CD4-positive, alpha-beta T cell treated with Interferon alpha-2 for 1 hour (primary cell): ENCODE measurements at regions not wholly inside any gene's neighbourhood (a gene's known extent, or its start where the extent isn't known, plus 50 kb on each side); places are given as distances from the start of the nearest gene placed in this dataset.
A peak's percentile ranks its signal among the peaks of the same experiment; 100 is the strongest.
"Not testable (repeated sequence)": the region's sequence is repeated elsewhere in the genome, so short reads cannot be mapped to it uniquely, and the experiment has no call there.

Experiments
- DNase-seq, 2 donors: peaks; one replicate each; pipeline ENCODE4 v3.0.0-alpha.2; 2020 to 2022

DNA sequence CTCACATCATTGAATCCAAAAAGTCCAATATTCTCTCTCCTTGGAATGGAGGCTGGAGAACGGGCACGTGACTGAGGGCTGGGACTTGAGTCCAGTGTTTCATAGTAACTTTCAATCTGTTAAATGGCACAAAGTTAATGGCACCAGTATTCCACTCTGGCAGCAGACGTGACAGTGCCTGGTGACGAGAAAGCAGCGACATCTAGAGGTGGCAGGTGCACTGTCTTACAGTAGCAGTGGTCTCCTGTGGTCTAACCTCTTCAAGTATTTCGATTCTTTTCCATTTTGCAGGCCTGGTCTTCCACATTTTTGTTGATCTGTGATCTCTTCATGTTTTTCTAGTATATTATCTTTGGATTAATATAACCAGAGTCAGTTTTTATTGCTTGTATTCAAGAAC lies 107.1 kb downstream of the OXSM start:
- no peak for DNase-seq

- DNase-seq = no peak
These were observed 109.6 kb downstream of the OXSM start for GRCh38 chr3:25899352-25900101.

DNA sequence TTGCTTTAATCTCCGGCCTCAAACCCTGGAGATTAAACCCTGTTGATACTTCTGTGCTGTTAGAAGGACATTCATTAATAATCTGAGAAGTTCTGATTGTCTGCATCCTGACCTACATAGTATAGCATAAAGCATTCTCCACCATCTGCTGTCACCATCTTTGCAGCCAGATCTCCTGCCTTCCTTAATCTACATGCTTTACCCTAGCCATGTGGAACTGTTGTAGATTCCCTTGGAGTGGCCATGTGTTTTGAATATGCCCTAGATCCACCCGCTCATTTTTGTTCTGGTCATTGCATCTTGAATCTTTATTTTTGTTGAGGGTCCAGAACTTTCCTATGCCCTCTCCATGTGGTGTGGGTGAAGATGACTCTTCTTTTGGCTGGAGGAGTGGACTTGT lies 110.3 kb downstream of the OXSM start:
- no peak for DNase-seq

DNA sequence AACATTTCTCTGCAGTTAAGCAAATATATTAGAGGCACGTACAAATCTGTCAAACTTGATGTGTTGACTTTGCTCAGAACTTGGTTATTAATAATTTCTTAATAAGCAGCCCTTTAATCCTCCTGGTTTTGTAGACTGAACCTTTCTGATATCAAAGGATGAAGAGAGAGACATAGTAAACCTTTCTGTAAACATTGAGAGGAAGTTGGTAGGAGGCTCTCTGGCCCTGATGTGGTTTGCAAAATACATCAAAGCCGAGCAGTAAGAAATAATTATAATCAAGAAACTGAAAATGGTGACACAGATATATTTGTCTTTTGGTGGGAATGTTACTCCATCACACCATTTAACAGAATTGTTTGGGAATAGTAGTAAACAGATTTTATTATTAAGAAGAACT lies 111.9 kb downstream of the OXSM start:
- peak in 1 of 2 donors; percentile 21 for DNase-seq

DNA sequence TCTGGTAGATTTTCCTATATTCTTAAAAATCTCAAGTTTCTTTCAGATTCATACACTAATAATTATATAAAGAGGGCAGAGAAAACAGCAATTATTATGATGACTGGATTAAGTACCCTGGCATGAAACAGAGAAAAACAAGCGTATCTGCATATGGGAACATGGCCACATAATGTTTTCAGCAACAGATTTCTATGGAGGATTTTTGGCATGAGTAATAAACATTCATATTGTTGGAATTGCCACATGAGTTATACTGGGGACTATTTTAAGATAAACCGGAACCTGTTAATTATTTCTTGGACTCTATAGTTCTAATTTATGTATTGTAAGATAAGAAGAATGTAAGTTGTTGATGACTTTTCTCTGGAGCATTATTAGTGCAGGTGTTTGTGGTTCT lies 112.7 kb downstream of the OXSM start:
- DNase-seq = no peak

DNA sequence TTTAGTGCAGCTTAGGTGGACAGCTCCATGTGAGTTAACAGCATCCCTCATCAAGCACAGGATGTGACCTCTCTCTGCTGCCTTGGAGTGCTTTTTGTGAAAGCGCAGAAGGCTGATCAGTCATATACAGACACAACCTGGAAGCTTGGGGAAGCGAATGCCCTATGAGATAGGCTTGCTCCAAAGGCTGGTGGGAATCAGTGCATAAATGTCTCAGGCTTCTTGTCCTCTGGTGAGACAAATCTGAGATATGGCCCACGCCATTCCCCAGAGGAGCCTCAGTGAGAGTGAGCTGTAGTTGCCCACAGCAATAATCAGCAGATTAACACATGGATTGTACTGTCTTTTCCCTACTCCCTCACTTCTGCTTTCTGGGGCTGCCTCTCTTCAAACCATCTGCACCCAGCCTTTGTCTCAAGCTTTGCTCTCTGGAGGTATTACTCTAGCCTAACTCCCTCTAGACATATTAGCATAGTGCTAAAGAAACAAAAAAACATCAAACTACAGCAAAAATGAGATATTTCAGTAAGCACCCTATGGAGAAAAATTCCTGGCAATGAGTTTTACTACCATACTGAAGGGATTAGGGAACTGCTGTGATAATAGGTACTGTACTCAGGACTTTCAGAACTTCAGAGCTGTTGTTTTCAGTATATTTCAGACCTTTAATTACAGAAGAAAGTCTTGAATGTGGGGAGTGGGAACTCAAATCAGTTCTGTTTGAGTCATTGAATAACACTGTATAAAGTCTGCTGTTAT lies 113.7 kb downstream of the OXSM start:
- DNase-seq = no peak

- DNase-seq = peak in 1 of 2 donors; percentile 1
These were observed 114.3 kb downstream of the OXSM start for GRCh38 chr3:25904206-25904605.

DNA sequence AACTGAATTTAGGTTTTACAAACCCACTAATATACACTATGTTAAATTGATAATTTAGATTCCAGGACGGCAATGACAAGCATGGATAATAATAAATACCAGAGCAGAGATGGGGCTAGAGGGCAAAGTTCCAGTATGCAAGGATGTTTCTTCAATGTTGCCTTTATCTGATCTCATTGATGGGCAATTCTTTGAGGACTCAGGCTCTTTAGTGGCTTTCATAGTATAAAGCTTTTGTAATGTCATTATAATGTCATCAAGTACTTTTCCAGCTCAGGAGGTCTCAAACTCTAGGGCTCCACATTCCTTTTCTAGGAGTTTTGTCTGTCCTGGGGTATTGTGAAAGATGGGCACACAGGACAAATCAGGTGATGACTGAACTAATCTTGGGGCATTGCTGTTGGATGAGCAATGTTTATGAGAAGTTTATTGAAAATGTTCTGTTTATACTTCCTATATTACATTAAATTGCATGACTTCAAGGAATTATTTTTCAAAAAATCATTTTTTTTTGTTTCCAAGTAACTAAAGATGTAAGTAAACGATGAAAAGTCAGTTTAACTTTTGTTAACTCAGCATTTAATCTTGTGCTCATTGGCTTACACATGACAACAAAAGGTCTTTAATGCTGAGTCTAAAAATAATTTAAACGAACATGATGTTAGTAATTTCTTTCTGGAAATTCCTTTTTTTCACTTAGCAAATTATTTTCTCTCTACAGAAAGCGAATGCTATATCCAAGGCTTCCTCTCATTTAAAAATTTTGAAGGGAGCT lies 116.4 kb downstream of the OXSM start:
- DNase-seq = no peak

DNA sequence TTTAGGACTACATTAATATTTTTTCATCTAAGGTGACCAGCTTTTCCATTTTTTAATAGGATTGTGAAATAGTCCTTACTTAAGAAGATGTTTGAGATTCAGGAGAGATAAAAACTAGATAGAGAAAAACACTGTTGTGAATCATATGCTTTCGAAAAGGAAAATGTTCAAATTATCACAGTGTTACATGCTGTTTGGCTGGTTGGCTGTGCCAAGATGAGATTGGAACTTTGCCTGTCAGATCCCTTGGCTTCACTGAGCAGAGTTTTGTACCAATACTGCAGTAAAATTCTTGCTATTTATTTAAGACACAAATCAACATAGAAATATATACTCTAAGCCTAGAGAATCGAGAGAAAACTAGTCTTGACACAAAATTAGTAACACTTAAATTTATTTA lies 117.2 kb downstream of the OXSM start:
- DNase-seq = no peak

DNA sequence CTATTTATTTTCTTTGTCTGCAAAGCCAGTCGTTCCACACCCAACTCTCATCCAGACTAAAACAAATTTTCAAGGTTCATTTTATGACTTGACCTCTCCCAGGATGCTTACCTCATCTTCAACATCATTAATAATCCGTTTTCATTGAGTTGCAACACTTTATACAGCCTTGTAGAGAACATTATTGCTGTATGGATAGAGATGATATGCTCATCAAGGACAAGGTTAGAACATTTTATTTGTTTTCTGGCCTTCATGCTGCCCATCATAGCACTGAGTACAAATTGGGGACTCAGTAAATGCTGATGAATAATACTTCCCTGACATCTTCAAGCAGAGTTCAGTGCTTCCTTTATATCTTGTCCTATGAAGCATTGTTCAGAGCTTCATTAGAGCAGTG lies 120.2 kb downstream of the OXSM start:
- DNase-seq = no peak

DNA sequence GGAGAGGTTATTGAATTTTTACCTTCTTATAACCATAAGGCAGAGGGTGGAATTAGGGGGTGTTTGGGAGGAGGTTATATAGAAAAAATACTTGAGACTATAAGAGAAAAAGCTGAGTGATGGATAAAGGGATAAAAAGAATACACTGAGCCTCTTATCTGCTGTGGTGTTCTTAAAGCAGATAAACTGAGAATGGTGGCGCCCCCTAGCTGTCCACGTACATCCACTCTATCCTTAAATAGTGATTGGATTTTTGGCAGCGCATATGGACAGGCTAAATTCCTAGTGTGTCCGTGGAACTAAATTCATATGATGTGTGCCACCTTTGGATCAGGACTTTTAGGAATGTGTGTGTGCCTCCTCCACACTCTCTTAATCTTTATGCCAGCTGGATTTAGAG lies 121.1 kb downstream of the OXSM start:
- peak; percentile 4 to 35 for DNase-seq

DNA sequence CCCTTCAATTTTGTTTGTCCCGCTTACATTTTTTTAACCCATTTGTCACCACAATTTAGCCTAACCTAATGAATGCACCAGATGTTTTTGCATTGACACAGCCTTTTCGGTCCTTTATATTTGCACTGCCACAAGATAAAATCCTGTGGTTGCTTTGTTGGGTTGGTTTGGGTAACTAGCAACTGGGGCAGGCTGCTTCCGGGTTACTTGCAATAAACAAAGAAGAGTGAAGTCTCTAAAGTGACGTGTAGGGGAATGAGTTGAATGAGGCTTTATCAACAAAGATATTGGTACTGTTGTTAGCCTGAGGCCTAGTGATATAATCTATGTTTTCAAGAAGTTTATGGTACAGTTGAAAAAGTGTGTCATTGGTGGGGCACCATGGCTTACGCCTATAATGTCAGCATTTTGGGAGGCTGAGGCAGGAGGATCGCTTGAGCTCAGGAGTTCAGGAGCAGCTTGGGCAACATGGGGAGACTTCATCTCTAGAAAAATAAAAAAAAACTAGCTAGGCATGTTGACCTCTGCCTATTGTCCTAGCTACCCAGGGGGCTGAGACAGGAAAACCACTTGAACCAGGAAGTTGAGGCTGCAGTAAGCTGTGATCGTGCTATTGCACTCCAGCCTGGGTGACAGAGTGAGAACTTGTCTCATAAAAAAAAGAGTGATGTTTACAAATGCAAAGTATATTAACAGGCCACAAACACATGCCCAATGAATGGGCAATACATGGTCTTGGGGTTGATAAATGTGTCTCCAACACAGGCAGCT lies 121.8 kb downstream of the OXSM start:
- DNase-seq = peak in 1 of 2 donors; percentile 59

DNA sequence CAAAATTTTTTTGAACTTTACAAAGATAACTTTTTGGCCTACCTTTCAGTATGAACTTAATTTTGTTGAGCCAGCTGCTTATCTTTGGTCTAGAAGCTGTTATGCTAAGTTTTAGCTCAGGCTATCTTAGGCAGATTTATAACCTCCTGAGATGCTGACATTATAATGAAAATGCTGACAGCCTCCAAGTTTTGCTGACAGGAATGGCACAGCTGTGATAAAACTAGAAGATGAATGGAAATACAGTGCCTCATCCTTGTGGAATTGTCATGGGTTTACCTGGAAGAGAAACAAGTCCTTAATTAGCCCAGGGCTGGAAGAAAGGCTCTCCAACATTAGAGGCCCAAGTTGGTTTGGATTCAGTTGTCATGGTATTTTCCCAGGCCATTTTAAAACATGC lies 123.3 kb downstream of the OXSM start:
- no peak for DNase-seq

GRCh38 chr3:25915673-25916072 lies 125.8 kb downstream of the OXSM start:
- DNase-seq = no peak

DNA sequence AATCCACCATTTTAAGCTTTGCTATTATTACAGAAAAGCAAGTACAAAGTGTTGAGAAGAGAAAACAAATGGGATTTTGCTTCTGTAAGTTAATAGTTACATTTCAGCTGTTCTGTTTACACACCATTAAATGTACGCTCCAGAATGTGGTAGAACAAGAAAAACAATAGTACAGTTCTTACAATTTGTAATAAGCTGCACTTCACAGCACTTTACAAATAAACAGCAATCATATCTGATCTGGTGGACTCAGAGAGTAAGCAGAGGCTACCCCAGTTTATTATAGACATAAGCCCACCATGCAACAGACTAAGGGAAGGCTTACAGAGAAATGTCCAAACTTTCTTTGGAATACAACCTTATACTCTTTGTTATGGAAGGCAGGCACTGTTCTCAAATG lies 126.4 kb downstream of the OXSM start:
- DNase-seq = no peak

DNA sequence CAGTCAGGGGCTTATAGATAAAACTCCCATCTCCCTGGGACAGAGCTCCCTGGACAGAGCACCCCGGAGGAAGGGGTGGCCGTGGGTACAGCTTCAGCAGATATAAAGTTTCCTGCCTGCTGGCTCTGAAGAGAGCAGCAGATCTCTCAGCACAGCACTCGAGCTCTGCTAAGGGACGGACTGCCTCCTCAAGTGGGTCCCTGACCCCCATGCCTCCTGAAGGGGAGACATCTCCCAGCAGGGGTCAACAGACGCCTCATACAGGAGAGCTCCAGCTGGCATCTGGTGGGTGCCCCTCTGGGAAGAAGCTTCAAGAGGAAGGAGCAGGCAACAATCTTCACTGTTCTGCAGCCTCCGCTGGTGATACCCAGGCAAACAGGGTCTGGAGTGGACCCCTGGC lies 142.1 kb downstream of the OXSM start:
- not testable (repeated sequence) for DNase-seq

GRCh38 chr3:25938566-25939325 lies 148.9 kb downstream of the OXSM start:
- no peak for DNase-seq

GRCh38 chr3:25940935-25941334 lies 151.0 kb downstream of the OXSM start:
- no peak for DNase-seq

DNA sequence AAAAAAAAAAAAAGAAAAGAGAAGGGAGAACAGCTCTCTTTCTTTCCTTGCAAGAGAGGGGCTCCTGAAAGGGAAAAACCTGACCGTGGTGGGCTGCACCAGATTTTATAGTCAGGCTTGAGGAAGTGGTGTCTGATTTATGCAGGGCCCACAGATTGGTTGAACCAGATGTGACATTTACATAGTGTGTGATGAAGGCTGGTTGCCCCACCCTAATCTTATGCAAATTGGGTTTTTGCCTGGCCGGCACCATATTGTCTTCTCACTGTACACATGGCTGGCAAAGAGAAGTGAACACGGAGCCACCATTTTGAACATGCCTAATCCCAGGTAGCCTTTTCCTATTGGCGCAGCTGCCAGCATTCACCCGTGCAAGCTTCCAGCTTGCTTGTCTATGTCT lies 154.4 kb downstream of the OXSM start:
- DNase-seq = no peak

GRCh38 chr3:25945366-25945765 lies 155.5 kb downstream of the OXSM start:
- DNase-seq = no peak

DNA sequence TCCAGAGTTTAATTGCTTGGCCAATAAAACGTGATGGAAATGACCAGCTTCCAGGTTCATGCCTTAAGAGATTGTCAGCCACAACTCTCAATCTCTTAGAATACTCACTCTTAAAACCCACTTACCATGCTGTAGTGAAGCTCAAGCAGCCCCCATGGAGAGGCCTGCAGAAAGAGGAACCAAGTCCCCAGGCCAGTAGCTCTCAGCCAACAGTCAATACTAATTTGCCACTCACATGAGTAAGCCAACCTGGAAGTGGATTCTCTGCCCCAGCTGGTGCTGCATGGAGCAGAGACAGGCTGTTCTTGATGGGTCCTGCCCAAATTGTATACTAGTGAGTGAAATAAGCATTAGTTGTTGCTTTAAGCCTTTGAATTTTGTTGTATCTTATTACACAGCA lies 155.9 kb downstream of the OXSM start:
- no peak for DNase-seq

- no peak for DNase-seq
These were observed 162.2 kb downstream of the OXSM start for GRCh38 chr3:25952133-25952532.
